Activated CD8-positive, alpha-beta memory T cell treated with anti-CD3 and anti-CD28 coated beads, Interleukin-2, amount 50 U/mL, for 4 hours (primary cell): ENCODE measurements at regions not wholly inside any gene's neighbourhood (a gene's known extent, or its start where the extent isn't known, plus 50 kb on each side); places are given as distances from the start of the nearest gene placed in this dataset.

Source experiments
- DNase-seq: peaks from one replicate; pipeline ENCODE4 v3.0.0-alpha.2; 2020

GRCh38 chr7:38086857-38087256 is 91.2 kb upstream of the STARD3NL start:
- DNase-seq: no peak

- no peak for DNase-seq
These were observed 75.5 kb upstream of the STARD3NL start for GRCh38 chr7:38102507-38102906.

GRCh38 chr7:38105874-38106483 is 72.1 kb upstream of the STARD3NL start:
- DNase-seq: no peak

DNA sequence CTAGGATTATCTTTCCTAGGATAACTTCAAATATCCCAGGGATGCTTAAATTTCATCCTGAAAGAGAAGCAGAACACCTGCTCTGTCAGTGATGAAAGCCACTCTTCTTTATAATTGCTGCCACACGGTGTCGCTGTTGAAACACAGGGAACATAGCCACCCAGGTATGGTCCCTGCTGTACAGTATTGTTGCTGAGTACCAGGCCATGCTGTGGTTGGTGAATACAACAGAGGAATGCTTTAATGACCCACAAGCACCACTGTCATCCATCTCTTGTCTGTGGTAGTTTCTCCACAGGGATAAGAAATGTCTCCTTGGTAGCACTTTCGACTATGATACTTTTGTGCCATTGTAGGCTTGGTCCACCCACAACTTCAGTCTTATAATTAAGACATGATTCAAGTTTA is 70.6 kb upstream of the STARD3NL start:
- DNase-seq: peak; percentile 72

DNA sequence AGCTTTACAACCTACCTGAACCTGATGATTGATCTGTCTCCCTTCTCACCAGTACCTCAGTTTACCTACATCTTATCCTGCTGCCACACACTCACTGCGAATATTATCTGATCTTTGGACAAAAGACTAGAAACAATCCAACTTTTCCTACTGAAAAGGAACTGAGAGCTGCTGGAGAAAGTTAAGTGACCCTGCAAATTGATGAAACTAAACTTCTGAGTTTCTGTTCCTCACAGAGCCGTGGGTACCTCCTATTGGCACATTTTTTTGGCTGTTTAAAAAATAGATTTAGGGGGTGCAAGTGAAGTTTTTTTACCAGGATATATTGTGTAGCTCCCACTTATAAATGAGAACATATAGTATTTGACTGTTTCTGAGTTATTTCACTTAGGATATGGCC is 66.0 kb upstream of the STARD3NL start:
- no peak for DNase-seq

DNA sequence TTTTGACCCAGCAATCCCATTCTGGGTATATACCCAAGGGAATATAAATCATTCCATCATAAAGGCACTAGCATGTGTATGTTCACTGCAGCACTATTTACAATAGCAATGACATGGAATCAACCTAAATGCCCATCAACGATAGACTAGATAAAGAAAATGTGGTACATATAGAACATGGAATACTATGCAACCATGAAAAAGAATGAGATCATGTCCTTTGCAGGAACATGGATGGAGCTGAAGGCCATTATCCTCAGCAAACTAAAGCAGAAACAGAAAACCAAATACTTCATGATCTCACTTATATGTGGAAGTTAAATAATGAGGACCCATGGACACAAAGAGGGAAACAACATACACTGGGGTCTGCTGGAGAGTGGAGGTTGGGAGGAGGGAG is 58.0 kb upstream of the STARD3NL start:
- no peak for DNase-seq

- DNase-seq: no peak
These were observed 55.5 kb upstream of the STARD3NL start for GRCh38 chr7:38122501-38122900.

- DNase-seq: no peak
These were observed 54.6 kb upstream of the STARD3NL start for GRCh38 chr7:38123494-38123893.

DNA sequence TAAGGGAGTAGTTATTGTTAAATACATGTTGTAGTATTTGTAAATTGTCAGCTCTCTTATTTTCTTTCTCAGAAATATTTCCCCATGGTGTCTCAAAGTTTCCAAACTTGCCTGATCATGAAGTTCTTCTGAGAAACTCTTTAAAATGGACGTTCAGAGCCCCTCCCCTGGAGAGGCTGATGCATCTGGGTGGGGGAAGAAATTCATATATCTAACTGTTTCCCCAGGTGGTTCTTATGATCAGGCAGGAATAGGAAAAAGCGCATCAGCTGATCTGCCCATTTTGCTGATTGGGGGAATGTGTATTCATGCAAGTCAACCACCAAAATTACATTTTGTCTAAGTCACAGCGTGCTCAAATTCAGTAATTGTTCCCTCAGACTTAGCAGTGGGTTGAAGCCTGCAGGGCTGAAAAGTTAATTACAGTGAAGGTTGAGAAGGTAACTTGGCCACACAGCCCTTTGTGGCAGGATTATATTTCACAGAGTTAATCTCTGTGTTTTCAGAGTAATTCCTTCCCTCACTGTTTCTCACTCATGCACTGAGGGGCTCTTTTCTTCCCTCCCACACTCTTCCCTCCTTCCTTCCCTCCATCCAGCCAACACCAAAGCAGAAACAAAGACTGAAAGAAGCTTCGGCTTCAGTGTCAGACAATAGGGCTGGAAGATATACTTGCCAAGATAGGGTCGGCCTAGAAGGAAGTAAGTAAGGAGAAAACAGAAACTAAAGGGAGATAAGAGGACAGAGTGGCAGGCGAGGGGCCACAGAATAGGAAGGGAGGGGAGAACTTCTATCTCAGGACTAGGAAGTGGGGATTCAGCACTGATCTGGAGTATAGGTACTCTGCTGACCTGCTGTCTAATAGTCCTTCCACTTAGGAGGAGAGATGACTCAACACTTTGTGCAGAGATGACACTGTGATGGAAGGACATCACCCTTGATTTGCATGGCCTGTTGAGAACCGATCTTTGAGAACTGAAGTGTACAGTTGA is 50.5 kb upstream of the STARD3NL start:
- DNase-seq: no peak
